ENCODE measurements at regions not wholly inside any gene's neighbourhood (a gene's known extent, or its start where the extent isn't known, plus 50 kb on each side); places are given as distances from the start of the nearest gene placed in this dataset.

DNA sequence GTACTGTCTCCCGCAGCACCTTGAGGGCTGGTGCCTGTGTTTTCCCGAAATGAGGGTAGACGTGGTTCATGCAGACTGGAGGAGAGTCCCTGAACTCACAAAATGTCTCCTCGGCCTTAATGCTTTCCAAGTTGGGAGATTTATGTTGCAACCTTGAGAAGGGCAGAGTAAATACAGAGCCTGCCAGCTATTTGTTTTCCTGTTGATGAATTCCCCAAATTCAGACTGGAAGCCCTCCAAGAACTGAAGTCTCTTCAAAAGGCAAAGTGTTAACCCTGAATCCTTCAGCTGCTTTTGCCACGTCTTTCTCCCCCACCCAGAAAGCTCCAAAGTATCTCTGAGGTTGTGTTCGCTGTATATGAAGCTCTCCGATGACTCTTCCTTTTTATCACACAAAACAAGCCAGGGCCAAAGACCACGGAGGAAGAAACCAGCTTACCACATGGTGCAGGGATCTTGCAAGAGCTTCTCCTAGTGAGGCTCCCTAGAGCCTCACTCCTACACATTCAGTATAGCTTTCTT lies 254.7 kb upstream of the NFE2L3 start:
- Histone ChIP-seq H3K36me3 (ENCODE audit: control insufficient read depth, insufficient read depth, low read length) (no peaks in the 10 kb centered on the region), H3K27me3 (ENCODE audit: control insufficient read depth, insufficient read depth, low read length) (peaks cover 2% of the 10 kb centered on the region), H3K4me3 (ENCODE audit: low read depth, low read length) (no peak overlapping the region)
- DNase-seq (ENCODE audit: low read depth): no peak
- TF ChIP-seq, protein P1, sequence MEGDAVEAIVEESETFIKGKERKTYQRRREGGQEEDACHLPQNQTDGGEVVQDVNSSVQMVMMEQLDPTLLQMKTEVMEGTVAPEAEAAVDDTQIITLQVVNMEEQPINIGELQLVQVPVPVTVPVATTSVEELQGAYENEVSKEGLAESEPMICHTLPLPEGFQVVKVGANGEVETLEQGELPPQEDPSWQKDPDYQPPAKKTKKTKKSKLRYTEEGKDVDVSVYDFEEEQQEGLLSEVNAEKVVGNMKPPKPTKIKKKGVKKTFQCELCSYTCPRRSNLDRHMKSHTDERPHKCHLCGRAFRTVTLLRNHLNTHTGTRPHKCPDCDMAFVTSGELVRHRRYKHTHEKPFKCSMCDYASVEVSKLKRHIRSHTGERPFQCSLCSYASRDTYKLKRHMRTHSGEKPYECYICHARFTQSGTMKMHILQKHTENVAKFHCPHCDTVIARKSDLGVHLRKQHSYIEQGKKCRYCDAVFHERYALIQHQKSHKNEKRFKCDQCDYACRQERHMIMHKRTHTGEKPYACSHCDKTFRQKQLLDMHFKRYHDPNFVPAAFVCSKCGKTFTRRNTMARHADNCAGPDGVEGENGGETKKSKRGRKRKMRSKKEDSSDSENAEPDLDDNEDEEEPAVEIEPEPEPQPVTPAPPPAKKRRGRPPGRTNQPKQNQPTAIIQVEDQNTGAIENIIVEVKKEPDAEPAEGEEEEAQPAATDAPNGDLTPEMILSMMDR (IDR thresholded peaks at IDR 0.05; ENCODE audit: insufficient read depth, low read length, poor library complexity, severe bottlenecking): no peak

DNA sequence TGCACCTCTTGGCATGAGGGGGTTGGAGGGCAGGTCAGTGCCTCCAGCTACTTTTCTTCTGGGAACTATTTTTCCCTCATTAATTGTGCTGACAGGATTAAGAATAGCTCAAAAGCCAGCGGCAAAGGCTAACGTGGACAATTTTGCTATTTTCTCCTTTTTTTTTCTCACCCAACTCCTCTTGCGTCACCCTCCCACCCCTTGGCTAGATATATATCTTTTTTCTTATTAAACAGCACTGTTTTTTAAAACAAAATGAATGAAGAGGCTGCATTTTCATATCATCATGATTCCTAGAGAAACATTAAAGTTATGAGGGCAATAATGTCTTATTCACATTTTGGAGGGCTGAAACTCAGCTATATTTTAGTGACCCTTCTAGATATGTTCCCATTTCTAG lies 251.8 kb upstream of the NFE2L3 start:
- Histone ChIP-seq H3K27me3 (ENCODE audit: control insufficient read depth, insufficient read depth, low read length) (peaks cover 2% of the 10 kb centered on the region), H3K36me3 (ENCODE audit: control insufficient read depth, insufficient read depth, low read length) (no peaks in the 10 kb centered on the region), H3K4me3 (ENCODE audit: low read depth, low read length) (no peak overlapping the region)
- TF ChIP-seq, protein P1 (IDR thresholded peaks at IDR 0.05; ENCODE audit: insufficient read depth, low read length, poor library complexity, severe bottlenecking): no peak
- DNase-seq (ENCODE audit: low read depth): no peak

DNA sequence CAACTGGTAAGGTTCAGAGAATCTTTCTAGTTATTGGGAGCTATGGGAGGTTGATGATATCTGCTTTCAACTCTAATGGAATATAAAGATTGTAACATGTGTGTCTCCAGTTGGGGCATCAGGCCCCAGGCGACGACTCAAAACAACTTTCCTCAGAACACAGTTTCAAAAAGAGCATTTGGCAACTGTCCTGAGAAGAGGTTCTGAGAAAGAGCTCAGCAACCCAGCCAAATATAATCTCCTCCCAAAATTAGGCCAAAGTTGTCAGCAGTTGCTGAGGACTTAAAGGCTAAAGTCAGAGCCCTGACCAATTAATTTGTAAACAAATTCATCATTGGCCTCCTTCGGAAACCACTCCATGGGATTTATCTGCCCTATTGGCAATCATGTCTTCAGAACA lies 251.1 kb upstream of the NFE2L3 start:
- TF ChIP-seq, protein P1 (IDR thresholded peaks at IDR 0.05; ENCODE audit: insufficient read depth, low read length, poor library complexity, severe bottlenecking): no peak
- DNase-seq (ENCODE audit: low read depth): no peak
- Histone ChIP-seq H3K36me3 (ENCODE audit: control insufficient read depth, insufficient read depth, low read length) (no peaks in the 10 kb centered on the region), H3K4me3 (ENCODE audit: low read depth, low read length) (no peak overlapping the region), H3K27me3 (ENCODE audit: control insufficient read depth, insufficient read depth, low read length) (no peaks in the 10 kb centered on the region)

DNA sequence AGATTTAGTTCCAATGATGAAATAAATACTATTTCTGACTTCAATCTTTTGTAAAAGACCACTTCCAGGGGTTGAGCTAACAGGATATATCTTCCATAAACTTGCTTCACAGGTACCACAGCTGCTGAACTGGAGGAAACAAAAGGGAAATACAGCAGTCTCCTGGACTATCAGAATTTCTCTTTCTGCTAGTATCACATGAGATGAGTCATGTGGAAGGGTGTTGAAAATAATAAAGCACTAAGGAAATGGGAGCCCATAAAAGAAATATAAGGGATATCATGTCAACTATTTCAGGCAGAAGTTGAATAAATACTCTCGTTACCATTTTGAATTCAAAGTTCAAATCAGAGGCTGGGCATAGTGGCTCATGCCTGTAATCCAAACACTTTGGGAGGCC lies 250.3 kb upstream of the NFE2L3 start:
- no peak for DNase-seq (ENCODE audit: low read depth)
- Histone ChIP-seq H3K4me3 (ENCODE audit: low read depth, low read length) (no peak overlapping the region), H3K36me3 (ENCODE audit: control insufficient read depth, insufficient read depth, low read length) (no peaks in the 10 kb centered on the region), H3K27me3 (ENCODE audit: control insufficient read depth, insufficient read depth, low read length) (no peaks in the 10 kb centered on the region)
- TF ChIP-seq, protein P1 (IDR thresholded peaks at IDR 0.05; ENCODE audit: insufficient read depth, low read length, poor library complexity, severe bottlenecking): no peak

DNA sequence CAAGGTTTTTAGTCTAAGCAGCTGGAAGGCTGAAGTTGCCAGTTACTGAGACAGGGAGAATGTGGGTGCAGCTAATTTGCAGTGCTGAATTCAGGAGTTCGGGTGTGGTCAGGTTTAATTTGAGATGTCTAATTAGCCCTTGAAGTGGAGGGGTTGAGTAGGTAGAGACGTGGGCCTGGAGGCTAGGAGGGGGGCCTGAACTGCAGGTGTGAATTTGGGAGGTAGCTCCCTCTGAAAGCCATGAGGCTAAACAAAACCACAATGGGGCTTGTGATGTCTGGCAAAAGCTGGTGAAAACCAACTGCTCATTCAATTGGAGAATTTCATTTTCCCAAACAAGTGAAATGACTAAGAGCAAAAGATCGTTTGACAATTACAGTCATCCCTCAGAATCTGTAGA lies 246.0 kb upstream of the NFE2L3 start:
- no peaks in the 10 kb centered on the region for H3K36me3 ChIP-seq (ENCODE audit: control insufficient read depth, insufficient read depth, low read length)
- no peak for DNase-seq (ENCODE audit: low read depth)
- TF ChIP-seq, protein P1 (IDR thresholded peaks at IDR 0.05; ENCODE audit: insufficient read depth, low read length, poor library complexity, severe bottlenecking): no peak

DNA sequence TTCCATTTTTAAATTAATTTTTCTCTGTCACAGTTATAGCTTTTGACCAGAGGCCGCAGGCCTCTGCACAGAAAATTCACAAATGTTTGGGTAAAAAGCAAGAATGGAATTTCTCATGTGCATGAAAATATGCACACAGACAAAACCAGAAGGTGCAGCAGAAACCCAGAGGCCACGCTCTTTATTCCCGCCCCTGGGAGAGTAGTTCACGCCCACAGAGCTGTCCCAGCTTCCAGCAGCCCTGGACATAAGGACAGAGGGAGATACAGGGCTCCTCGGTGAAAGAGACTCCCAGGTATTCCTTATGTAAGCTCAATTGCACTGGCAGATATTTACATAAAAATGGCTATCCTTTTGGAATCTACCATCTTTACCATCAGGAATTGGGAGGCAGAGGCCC lies 245.2 kb upstream of the NFE2L3 start:
- TF ChIP-seq, protein P1 (IDR thresholded peaks at IDR 0.05; ENCODE audit: insufficient read depth, low read length, poor library complexity, severe bottlenecking): no peak
- Histone ChIP-seq H3K4me3 (ENCODE audit: low read depth, low read length) (no peak overlapping the region), H3K36me3 (ENCODE audit: control insufficient read depth, insufficient read depth, low read length) (no peaks in the 10 kb centered on the region), H3K27me3 (ENCODE audit: control insufficient read depth, insufficient read depth, low read length) (no peaks in the 10 kb centered on the region)
- DNase-seq (ENCODE audit: low read depth): no peak

More for the DNA sequence above, 246.0 kb upstream of the NFE2L3 start:
- H3K27me3 ChIP-seq (ENCODE audit: control insufficient read depth, insufficient read depth, low read length): no peaks in the 10 kb centered on the region
- no peak overlapping the region for H3K4me3 ChIP-seq (ENCODE audit: low read depth, low read length)
